ENCODE measurements at regions not wholly inside any gene's neighbourhood (a gene's known extent, or its start where the extent isn't known, plus 50 kb on each side); places are given as distances from the start of the nearest gene placed in this dataset.

DNA sequence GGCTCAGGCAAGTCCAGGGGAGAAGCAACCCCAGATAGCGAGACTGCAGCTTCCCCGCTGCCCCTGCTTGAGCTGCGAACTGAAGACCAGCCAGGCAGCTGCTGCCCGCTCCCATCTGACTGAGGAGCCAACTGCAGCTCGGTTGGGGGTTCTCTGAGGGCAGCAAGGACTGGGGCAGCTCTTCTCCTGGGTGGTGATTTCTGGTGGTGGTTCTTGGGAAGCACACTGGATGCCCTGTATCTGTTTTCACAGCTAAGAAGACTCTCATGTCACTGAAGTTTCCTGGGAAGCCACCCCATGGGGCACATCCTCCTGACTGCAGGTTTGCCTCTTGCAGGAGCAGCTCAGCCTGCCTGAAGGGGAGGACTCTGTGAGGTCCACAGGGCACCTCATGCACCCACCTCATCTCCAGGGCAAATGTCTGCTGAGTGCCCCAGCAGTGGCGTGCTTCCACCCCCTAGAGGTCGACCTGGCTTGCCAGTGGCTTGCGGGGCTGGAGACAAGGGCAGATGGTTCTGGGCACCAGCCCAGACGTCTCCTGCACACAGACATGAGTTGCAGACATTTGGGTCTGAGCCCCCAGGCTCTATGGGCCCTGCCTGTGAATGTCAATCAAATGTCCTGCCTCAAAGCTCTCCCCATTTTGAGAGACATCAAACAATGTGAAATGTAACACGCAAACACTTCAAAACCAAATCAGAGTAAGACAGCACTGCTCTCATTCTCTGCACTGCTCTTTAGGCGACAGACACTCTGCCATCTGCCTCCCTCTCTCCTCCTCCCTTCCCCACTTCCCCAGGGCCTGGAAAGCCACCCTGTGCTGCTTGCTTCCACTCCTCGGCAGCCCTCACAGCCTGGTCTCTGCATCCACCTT lies 800.9 kb downstream of the BRD1 start:
- DNase-seq (ENCODE audit: low read depth): no peak

DNA sequence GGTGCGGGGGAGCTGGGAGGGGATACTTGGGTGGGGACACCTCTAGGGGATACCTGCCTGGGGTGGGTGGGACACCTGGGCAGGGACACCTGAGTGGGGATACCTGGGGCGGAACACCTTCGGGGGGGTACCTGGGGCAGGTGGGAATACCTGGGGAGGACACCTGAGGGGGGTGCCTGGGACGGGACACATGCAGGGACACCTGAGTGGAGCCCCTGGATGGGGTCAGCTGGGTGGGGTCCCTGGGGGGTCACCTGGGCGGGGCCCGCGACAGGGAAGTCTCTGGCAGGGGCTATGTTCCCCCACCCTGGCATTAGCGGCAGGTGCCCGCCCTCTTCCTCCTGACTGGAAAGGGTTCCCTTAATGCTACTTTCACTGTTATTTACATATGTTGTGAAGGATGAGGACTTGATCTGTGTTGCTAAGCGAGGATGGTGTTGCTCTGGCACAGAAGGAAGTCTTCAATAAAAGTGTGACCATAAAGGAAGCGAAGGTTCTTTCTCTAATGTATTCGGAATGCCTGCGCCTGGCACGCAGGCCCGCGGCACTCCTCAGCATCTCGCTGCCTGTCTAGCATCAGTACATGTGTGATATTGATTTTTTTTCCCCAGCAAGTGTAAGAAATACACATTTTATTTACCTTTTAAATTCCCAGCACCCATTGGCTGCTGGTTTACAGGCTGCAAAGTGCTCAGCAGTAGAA lies 801.7 kb downstream of the BRD1 start:
- no peak for DNase-seq (ENCODE audit: low read depth)

DNA sequence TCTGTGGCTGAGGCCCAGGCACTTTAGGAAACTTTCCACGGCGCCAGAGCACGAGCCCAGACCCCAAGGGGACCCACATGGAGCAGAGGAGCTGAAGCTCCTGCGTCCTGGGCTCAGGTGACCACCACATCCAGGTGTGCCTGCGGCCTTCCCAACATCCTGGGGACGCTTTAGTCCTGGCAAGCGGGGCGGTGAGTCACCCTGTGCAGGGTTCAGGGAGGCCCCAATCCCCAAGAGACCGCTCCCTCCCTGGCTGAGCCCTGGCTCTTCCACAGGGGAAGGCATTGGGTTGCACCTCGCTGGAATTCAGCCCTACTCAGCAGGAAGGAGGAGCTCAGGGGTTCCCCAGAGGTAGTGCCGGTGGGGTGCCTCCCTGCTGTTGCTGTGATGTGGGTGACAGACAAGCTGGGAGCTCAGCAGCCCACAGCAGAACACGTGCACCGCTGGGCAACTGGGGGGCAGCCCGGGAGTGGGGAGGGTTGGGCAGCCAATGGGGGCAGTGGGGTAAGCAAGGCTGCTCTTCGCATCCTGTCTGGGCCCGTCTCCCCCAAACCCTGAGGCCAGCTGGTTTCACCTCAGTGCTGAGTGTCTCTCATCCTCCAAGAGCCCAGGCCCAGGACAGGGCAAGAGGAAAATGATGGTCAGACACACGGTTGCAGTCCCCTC lies 802.8 kb downstream of the BRD1 start:
- DNase-seq (ENCODE audit: low read depth): no peak

DNA sequence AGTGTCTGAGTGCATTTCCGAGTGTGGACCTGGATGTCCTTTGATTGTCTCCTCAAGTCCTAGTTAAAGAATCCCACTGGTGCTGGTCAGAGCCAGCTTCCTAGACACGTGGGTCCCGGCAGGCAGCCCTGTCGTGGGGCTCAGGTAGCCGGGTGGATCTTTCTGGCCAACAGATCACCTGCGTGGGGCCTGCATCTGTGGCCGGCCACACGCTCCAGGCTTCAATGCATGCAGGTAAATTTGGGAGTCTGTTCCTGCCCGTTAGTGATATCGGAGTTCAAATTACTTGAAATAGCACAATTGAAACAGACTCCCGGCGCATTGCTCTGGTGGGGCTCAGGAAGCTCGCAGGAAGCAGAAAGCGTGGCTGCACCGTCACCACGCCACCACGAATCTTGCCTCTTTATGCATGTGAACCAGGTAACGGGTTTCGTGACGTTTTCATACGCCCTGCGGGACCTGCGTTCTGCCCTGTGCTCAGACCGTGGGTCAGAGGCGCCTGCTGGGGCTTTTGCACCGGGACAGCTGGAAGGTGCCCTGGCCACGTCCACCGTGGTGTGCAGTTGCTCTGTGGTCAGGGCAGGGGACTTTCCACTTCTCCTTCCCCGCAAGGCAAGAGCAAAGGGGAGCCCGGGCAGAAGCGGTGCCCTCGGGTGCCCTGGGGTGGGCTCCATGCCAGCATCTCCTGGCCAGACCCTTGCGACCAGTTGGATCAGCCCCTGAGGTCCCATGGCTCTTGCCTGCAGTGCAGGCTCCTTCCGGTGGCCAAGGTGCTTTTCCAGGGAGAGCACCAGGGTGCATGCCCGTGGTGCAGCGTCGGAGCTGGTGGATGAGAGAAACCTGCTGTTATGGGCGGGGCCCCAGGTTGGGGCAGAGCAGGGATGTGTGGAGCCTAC lies 803.5 kb downstream of the BRD1 start:
- no peak for DNase-seq (ENCODE audit: low read depth)

DNA sequence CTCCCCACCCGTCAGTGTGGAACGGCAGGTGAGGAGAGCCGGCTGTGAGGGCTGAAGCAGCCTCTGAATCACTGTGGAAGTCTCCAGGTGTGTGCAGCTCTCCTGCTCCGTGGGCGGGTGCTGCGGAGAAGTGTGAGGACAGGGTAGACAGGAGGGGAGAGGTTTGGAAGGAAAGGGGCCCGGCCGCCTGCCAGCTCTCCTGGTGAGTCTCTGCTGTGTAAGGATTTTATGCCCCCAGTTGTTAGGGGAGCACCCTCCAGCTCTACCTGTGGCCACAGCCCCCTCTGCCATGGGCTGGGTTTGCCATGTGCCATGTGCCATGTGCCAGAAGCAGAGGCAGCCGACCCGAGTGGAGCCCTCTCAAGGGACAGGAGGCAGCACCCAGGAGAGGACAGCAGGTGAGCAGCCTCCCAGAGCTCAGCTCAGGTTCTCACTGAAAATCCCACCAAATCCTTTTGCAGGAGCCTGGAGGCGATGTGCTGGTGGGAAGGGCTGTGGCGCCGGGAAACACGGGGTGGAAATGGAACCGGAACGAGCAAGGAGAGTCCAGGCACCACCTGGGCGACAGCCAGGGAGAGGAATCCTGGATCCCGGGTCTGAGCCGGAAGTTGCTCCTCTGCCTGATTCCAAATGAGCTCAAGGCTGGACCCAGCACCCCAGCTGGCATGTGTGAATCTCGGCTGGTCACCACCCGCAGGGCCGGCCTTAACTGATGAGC lies 804.4 kb downstream of the BRD1 start:
- DNase-seq (ENCODE audit: low read depth): no peak

DNA sequence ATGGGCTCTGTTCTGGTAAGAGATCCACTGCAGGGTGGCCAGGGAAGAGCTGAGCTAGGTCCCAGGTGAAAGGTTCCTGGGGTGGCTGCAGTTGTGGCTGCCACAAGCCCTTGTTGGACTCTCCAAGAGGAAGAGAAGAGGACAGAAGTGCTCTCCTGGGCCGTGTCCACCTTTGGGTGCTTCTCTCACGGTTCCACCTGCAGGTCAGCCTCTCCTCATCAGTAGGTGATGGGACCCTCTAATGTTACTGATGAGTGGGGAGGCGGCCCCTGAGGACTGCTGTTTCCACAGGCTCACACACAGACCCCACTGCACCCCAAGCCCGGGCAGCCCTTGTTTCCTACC lies 804.9 kb downstream of the BRD1 start:
- no peak for DNase-seq (ENCODE audit: low read depth)

DNA sequence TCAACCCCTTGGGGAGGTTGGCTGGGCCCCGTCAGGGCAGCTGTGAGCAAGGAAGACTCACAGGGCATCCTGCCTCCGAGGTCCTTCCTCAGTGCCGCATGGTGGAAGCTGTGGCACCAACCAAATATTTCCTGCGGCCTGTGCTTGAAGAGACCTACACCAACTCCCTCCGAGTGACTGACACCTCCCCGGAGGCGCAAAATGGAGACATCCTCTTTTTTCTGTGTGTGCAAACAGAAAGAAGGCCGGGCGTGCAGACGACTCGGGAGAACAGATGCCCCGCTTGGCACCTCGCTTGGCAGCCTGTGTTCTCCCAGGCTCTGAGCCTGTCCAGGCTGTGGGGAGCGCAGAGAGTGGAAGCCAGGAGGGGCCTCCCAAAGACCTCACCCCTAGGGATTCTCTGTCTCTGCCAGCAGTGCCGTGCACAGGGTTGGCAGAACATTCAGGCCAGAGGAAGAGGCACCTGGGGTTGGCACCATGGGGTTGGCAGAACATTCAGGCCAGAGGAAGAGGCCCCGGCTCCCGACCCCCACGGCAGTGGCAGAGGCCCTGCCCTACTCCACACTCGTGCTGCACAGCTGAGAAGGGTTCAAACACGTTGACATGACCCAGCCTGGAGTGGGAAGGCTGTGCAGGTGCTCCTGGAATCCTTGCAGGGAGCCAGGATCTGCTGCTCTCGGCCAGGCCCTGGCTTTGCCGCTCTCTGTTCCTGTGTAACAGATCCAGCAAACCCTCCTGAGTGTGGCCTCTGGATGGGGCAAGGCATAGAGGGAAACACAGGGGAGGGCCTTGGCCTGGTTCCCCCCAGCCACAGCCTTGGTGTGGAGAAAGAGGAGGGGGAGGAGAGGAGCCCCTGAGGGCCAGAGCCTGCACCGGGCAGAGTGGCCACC lies 805.5 kb downstream of the BRD1 start:
- DNase-seq (ENCODE audit: low read depth): no peak

DNA sequence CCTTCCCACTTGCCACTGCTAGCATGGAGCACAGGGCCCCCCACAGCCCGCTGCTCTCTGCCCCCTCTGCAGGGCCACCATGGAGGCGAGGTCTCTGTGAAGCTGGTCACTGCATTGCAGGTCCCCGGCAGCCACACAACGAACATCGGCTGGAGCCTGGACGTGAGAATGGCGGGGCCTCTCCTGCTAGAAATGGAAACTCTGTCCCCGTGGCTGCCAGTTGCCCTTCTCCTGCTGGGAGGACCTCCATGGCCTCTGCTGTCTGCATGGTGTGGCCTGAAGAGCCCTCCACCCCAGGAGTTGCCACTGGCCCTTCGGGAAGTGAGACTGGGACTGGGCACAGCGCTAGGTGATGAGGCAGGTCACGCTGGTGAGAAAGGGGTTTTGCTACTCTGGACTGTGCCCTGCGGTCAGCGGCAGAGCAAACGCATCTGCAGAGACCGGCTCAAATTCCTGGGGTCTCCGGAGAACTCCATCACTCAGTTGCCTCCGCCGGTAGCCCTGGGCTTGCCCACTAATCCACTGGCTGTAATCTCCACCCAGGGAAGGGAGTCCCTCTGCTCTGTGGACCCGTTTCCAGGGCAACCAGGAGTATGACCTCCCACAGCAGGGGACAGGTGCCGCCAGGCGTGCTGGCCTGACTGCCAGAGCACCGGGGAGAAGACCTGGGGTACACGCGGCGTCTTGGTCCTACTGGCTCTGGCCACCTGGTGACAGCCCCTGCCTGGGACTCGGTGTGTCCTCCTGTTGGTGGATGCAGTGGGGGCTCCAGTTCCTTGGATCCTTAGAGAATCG lies 806.3 kb downstream of the BRD1 start:
- no peak for DNase-seq (ENCODE audit: low read depth)

DNA sequence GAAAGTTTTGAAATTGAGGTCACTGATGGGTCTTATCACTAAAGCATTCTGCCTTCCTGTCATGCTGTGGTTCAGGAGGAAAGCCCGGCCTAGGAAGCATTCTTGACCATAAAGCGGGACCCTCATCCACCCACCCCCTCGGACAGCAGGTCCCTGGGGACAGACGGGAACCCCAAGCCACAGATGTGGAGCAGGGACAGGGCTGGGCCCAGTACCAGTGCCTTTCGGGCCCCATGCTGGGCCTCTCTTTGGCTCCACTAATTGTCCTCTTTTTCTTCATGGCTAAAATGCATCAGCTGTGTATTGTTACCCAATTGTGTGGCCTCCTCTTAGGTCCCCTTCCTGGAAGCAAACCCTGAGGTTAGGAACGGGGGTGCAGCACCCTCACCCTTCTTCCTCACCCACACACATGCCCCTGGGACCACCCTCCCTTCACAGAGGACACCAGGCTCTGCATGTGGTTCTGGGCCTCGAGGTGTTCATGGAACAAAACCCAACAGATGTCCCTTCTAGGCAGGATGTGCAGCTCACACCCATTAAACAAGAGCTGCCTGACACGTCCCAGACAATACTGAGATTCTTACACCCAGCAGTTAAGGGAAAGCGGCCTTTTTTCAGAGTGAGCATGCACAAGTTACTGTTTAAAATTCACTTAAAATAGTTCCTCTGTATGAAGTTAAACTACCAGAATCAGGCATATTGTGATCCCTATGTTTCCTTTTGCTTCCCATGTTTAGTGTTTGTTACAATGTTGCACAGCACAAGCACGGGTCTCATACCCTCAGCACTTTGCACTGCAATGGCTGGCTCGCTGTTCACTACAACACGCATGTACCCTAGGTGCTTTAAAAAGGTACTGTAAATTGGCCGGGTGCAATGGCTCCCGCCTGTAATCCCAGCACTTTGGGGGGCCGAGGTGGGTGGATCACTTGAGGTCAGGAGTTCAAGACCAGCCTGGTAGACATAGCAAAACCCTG lies 807.6 kb downstream of the BRD1 start:
- DNase-seq (ENCODE audit: low read depth): no peak

DNA sequence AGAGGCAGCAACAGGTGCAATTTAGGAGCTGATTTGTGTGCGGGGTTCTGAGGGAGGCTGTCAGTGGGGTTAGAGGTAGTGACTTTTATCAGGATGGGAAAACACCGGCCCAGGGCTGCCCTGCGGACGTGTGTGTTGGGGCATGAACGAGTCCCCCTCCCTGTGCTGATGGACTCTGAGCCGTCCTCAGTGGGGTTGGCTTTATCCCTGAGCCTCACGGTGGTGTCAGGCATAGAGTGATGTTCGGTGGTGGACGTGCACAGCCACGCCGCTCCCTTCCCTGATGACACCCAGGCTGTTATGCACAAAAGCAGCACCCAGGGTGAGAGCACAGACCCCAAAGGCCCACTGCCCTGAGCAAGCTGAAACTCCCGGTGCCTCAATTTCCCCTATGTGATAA lies 809.1 kb downstream of the BRD1 start:
- DNase-seq (ENCODE audit: low read depth): no peak

DNA sequence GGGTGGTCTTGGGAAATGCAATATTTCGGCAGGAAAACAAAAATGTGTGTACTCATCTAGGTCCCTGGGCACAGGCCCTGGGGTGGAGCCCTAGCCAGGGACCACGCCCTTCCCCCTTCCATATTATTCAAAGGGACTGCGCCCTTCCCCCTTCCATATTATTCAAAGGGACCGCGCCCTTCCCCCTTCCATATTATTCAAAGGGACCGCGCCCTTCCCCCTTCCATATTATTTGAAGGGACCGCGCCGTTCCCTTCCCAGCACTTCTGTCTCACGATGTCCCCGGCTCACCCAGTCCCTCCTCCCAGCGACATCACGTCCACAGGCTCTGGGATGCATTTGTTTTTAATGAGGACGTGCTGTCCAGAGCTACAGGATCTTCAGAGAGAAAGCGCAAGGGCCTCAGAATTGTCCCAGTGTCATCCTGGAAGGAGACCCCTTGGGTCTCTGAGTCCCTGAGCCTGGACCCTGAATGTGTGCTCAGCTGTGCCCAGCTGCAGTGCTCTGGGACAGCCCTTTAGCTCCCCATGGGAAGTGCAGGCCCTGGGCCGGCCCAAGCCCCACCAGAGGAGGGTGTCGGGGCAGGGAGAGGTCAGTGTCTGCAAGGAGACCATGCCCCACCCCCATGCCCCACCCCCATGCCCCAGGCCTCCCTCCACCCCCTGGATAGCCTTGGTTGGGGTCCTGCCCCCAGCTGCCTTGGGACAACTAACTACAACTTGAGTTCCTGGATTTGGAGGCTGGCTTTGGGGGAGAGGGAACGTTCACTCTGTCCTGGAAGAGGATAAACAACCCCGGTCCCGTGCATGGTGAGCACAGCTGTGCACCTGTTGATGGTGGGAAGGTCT lies 810.0 kb downstream of the BRD1 start:
- DNase-seq (ENCODE audit: low read depth): no peak

DNA sequence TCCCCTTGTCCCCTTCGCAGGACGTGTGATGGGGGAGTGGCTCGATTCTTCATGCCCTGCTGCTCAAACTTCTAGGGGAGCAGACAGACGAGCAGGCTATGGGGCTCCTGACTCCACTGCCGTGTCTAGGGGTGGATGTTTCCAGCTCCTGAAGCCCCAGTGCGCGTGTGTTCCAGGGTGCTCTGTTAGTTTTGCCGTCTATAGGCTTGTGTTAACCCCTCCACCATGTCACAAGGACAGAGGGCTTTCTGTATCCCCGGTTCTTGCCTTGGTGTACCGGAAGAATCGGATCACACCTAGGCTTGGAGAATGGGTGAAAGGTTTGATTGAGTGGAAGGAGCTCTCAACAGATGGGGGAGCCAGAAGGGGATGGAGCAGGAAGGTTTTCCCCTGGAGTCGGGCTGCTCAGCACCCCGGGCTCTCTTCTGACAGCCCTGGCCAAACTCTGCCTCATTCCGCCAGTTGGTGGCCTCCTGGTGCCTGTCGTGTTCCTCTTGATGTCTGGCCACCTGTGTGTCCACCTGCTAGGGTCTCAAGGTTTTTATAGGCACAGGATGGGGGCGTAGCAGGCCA lies 810.7 kb downstream of the BRD1 start:
- DNase-seq (ENCODE audit: low read depth): no peak

DNA sequence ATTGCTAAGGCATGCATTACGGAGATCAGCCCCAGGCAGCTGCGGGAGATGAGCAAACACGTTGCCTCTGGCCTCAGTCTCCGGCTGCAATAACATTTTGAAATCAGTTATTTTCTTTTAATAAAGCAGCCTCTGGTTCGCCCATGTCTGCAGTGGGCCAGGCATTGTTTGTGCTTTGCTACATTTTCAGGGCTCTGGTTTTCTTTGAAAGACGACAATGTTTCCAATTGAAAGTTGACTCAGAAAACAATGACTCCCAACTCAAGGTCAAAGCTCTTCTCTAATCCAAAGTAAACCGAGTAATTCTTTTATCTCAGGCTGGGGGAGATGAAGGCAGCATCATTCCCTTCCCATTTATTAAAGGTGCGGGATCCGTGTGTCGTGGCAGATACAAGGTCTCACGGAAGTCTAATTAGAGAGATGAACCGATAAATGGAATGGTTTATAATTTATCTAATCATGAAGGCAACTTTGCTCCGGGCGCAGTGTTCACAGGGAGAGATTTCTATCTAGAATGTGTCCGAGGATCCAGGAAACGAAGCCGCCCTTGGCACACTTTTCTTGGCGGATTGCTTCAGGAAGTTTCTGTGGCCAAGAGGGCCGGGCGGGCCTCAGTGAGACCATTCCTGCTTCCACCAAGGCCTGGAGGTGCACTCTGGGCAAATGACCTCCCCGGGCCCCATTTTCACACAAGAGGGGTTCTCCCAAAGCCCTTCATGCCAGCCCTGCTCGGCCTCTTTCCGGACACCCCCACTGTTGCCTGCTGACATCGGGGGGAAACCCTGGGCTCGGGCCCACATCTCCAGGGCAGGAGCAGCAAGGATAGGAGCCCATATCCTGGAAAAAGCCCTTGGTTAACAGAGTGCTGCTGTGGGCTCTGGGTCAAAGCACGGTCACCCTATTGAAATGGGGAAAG lies 811.4 kb downstream of the BRD1 start:
- DNase-seq (ENCODE audit: low read depth): no peak

DNA sequence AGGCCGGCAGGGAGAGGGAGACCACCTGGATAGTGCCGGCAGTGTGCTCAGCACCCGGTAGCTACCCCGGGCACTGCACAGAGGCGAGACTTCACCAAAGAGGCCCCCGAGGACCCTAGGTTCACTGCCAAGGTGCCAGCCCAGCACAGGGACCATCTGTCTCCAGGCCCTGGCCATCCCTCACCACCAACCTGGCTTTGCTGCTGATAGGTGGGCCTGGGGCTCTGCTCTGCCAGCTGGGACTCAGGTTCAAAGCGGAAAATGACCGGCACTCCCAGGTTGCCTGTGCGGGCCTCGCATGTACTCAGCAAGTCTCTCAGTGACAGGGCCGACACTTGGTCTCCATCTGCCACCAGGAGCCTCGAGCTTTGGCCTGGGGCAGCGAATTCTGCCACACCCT lies 812.2 kb downstream of the BRD1 start:
- no peak for DNase-seq (ENCODE audit: low read depth)

DNA sequence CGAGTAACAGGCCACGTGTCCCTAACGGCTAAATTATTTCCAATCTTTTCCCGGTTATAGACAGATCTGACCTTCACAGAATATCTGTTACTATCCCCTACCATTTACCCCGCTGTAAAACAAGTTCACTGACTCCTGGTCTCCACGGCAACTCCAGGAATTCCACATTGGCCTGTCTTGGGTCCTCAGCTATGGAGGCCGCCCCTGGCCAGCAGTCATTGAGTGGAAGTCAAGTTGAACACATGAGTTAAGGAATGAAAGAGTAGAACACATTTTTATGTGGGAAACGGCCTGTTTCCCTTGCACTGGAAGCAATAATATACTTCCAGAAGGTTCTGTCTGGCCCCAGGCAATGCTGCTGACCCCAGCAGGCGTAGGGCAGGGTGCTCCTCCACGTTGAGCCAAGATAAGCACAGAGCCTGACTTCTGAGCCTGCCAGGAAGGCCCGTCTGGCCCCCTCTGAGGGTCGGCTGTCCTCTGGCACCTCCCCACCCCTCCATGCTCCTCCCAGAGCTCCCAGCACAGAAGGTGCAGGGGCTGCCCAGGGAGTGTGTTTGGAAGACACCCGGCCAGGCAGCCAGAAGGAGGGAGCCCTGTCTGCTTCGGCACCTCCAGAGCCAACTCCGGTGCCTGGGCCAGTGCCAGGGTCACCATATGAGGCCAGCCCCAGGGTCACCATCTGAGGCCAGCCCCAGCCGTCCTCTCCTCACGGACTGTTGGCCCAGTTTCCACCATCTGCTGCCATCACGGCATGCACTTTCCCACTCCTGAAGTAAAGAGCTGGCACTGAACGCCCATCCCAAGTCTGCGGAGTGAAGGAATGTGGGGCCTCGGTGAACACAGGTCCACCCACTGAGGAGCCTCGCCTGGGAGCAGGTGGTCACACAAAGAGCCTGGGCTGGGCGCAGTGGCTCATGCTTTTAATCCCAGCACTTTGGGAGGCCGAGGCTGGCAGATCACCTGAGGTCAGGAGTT lies 813.2 kb downstream of the BRD1 start:
- no peak for DNase-seq (ENCODE audit: low read depth)
